DND-41 (cell line): ENCODE measurements at regions not wholly inside any gene's neighbourhood (a gene's known extent, or its start where the extent isn't known, plus 50 kb on each side); places are given as distances from the start of the nearest gene placed in this dataset.

Experiments used
- CTCF ChIP-seq: IDR thresholded peaks from 2 replicates; pipeline ENCODE4 v1.5.1; 2012; ENCODE audit warnings: borderline replicate concordance, low read length, moderate library complexity, mild to moderate bottlenecking; ENCODE audit not compliant: poor library complexity, severe bottlenecking; ENCODE audit errors: extremely low read depth
- EZH2 ChIP-seq: IDR thresholded peaks from 3 replicates; pipeline ENCODE4 v1.6.1; 2012; ENCODE audit warnings: borderline replicate concordance, low read depth, mild to moderate bottlenecking, moderate library complexity, low read length, inconsistent platforms; ENCODE audit not compliant: severe bottlenecking

GRCh38 chr9:108188482-108188881 is 667.3 kb downstream of the ACTL7B start:
- TF ChIP-seq CTCF = no peak
- no peak for TF ChIP-seq EZH2
